Spleen (tissue), 11 donors: ENCODE measurements at regions not wholly inside any gene's neighbourhood (a gene's known extent, or its start where the extent isn't known, plus 50 kb on each side); places are given as distances from the start of the nearest gene placed in this dataset.

ENCODE experiments used
- DNase-seq: peaks from one replicate; pipeline ENCODE4 v3.0.0-alpha.2; 2020
- H3K27ac ChIP-seq, 8 donors: fragments of 200-600 bp; sonication (generic) in 7 of 8; 1 replicate in 4 of 8; 2 replicates in 4 of 8; pipeline versions ENCODE4 v1.5.0 to v1.8.0; 2016 to 2021; ENCODE audit warnings: inconsistent platforms in 4 of 8, mild to moderate bottlenecking in 4 of 8, moderate library complexity in 1 of 8
- H3K27me3 ChIP-seq, 7 donors: fragments of 200-600 bp; sonication (generic) in 6 of 7; replicated peaks in 1 of 7; 1 replicate in 4 of 7; 2 replicates in 3 of 7; pipeline versions ENCODE4 v1.5.0 to v1.8.0; 2016 to 2021; ENCODE audit warnings: inconsistent platforms in 3 of 7, mild to moderate bottlenecking in 1 of 7
- H3K36me3 ChIP-seq, 6 donors: fragments of 200-600 bp; sonication (generic) in 5 of 6; 1 replicate in 4 of 6; 2 replicates in 2 of 6; pipeline versions ENCODE4 v1.5.0 to v1.8.0; 2016 to 2021; ENCODE audit warnings: inconsistent platforms in 2 of 6
- H3K4me1 ChIP-seq, 6 donors: fragments of 200-600 bp; sonication (generic) in 5 of 6; 1 replicate in 3 of 6; 2 replicates in 3 of 6; pipeline versions ENCODE4 v1.5.0 to v1.8.0; 2016 to 2021; ENCODE audit warnings: inconsistent platforms in 3 of 6
- H3K4me3 ChIP-seq, 8 donors: fragments of 200-600 bp; sonication (generic) in 7 of 8; 1 replicate in 4 of 8; 2 replicates in 4 of 8; pipeline versions ENCODE4 v1.5.0 to v1.8.0; 2016 to 2021; ENCODE audit warnings: inconsistent platforms in 4 of 8, mild to moderate bottlenecking in 4 of 8, moderate library complexity in 2 of 8
- H3K9me3 ChIP-seq, 8 donors: fragments of 200-600 bp; sonication (generic) in 7 of 8; 1 replicate in 4 of 8; 2 replicates in 4 of 8; pipeline versions ENCODE4 v1.5.0 to v1.8.0; 2016 to 2021; ENCODE audit warnings: inconsistent platforms in 4 of 8
- POLR2A ChIP-seq, 3 donors: fragments of 450-650 bp; IDR thresholded peaks; one replicate each; pipeline ENCODE4 v1.5.1; 2017; ENCODE audit warnings: antibody characterized with exemption in 3 of 3, mild to moderate bottlenecking in 1 of 3
- POLR2AphosphoS5 ChIP-seq, 3 donors: sonication (generic); formaldehyde crosslinking; IDR thresholded peaks; one replicate each; pipeline ENCODE4 v1.5.1; 2017; ENCODE audit warnings: antibody characterized with exemption in 3 of 3
- WGBS, 5 donors: extraction: QIAGEN DNeasy Blood & Tissue Kit in 3 of 5; methylation state at CpG; one replicate each; pipeline versions ENCODE4 v1.1.5 to v1.1.7; 2013 to 2018; 5-methylcytosine and 5-hydroxymethylcytosine counted together
- intact Hi-C: fragments of 100-400 bp; cut with DNase I; formaldehyde crosslinking; loops from one replicate; pipeline ENCODE4 v1.15.0; 2023; ENCODE audit warnings: low total_unique reads
- TF ChIP-seq, protein P1 (sequence below), 11 experiments: fragments of 200-600 bp in 7 of 11; fragments of 450-650 bp in 4 of 11; sonication (generic) in 4 of 11; IDR thresholded peaks in 8 of 11; conservative IDR thresholded peaks in 3 of 11; 1 replicate in 7 of 11; 2 replicates in 4 of 11; pipeline versions ENCODE4 v1.4.0 to v1.8.0; 2016 to 2021; ENCODE audit warnings: antibody characterized with exemption in 11 of 11, inconsistent platforms in 4 of 11, mild to moderate bottlenecking in 1 of 11
- donor health status: healthy with polysubstance abuse.
- donor health status: DM: no; HTN: no; CAD: no; lungs with moderate emphysema.
- donor health status: DM: no; HTN: no; CAD: no.
- donor health status: Bipolar disorder and iron deficiency.
- donor health status: healthy.
- donor health status: DM: no; HTN: no; CAD: no.
- donor health status: DM: yes; HTN: yes; CAD: no.

DNA sequence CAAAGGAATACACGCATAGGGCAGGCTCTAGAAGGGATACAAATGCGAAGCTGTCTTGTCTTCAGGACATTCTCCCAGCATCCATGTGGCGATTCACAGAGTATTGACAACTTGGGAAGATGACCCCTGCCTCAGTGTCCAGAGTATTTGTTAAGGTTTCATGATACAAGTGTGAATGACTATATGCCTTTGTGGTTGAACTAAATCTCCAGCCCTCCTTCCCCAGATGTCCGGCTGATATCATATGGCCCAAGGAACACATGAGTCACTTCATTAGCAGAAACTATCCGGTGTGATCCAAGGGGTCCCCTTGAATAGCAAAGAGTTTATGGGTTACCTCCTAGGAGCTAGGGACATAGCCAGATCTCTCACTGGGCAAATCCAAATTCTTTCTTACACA is 151.0 kb downstream of the INSIG2 start:
- H3K27me3 ChIP-seq: peaks cover 0 to 60% (median 0%) of the 10 kb centered on the region in 7 donors
- 89 to 96% (median 93%) methylated on average over 5 of the region's 5 CpGs for WGBS, 5 donors
- peaks cover 0 to 8% (median 0%) of the 10 kb centered on the region in 8 donors for H3K9me3 ChIP-seq

DNA sequence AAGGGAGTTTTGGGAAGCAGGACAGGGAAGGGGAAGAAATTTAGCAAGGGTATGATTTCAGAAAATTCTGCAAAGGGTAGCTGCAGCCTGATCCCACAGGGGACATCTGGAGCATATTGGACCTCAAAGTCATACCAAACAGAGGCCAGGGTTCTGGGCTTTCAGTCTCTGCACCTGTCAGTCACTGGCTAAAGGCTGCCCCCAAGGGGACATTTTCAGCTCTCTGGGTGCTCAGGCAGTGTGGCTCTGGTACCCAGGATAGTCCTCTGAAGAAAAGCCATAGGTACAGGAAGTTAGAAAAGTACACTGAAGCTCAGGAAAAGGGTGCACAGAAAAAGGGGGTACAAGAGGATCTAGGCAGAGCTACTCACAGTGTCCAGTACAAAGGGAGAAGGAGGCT is 149.2 kb downstream of the INSIG2 start:
- intact Hi-C loops: no loop called here
- no peaks in the 10 kb centered on the region for H3K36me3 ChIP-seq
- H3K27ac ChIP-seq: no peak overlapping the region
- H3K4me3 ChIP-seq: no peak overlapping the region
- H3K9me3 ChIP-seq: peaks cover 0 to 8% (median 0%) of the 10 kb centered on the region in 8 donors
- TF ChIP-seq POLR2A (IDR thresholded peaks at IDR 0.05): no peak
- no peak for TF ChIP-seq POLR2AphosphoS5 (IDR thresholded peaks at IDR 0.05)
- TF ChIP-seq, protein P1, sequence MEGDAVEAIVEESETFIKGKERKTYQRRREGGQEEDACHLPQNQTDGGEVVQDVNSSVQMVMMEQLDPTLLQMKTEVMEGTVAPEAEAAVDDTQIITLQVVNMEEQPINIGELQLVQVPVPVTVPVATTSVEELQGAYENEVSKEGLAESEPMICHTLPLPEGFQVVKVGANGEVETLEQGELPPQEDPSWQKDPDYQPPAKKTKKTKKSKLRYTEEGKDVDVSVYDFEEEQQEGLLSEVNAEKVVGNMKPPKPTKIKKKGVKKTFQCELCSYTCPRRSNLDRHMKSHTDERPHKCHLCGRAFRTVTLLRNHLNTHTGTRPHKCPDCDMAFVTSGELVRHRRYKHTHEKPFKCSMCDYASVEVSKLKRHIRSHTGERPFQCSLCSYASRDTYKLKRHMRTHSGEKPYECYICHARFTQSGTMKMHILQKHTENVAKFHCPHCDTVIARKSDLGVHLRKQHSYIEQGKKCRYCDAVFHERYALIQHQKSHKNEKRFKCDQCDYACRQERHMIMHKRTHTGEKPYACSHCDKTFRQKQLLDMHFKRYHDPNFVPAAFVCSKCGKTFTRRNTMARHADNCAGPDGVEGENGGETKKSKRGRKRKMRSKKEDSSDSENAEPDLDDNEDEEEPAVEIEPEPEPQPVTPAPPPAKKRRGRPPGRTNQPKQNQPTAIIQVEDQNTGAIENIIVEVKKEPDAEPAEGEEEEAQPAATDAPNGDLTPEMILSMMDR (IDR thresholded peaks at IDR 0.05 in 8 of 11, conservative IDR thresholded peaks at IDR 0.05 in 3 of 11): no peak
- no peaks in the 10 kb centered on the region for H3K4me1 ChIP-seq
- H3K27me3 ChIP-seq: peaks cover 0 to 54% (median 0%) of the 10 kb centered on the region in 7 donors
- DNase-seq: no peak

More for the DNA sequence above, 151.0 kb downstream of the INSIG2 start:
- TF ChIP-seq, protein P1 (IDR thresholded peaks at IDR 0.05 in 8 of 11, conservative IDR thresholded peaks at IDR 0.05 in 3 of 11): no peak
- Histone ChIP-seq H3K36me3 (no peaks in the 10 kb centered on the region), H3K4me1 (no peaks in the 10 kb centered on the region), H3K4me3 (no peak overlapping the region), H3K27ac (no peak overlapping the region)
- DNase-seq: no peak
- intact Hi-C loops: no loop called here

DNA sequence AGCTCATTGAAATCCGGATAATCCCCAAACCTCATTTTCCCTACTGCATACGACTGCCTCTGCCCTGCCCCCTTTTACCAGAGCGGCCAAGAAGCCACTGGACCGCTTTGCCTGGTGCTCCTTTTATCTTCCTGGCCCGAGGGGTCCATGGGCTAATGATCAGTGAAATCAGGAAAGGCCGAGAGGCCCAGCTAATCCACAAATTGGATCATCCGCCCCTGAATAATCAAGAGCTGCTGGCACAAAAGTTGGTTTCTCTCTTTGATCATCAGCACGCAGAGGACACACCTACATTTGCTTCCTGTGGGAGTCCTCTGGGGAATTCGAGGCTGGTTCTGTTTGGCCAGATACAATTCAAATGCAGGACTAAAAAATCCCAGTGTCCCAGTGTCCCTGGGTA is 144.5 kb downstream of the INSIG2 start:
- H3K36me3 ChIP-seq: no peaks in the 10 kb centered on the region
- H3K4me1 ChIP-seq: no peaks in the 10 kb centered on the region
- peaks cover 0 to 56% (median 0%) of the 10 kb centered on the region in 7 donors for H3K27me3 ChIP-seq
- no peaks in the 10 kb centered on the region for H3K9me3 ChIP-seq
- 56 to 70% (median 60%) methylated on average over 8 to 9 of the region's 9 CpGs for WGBS, 5 donors
- no peak for DNase-seq
- intact Hi-C loops: no loop called here
- H3K4me3 ChIP-seq: no peak overlapping the region
- H3K27ac ChIP-seq: no peak overlapping the region
- TF ChIP-seq POLR2AphosphoS5 (IDR thresholded peaks at IDR 0.05) (no peak), POLR2A (IDR thresholded peaks at IDR 0.05) (no peak)
- TF ChIP-seq, protein P1 (IDR thresholded peaks at IDR 0.05 in 8 of 11, conservative IDR thresholded peaks at IDR 0.05 in 3 of 11): no peak

DNA sequence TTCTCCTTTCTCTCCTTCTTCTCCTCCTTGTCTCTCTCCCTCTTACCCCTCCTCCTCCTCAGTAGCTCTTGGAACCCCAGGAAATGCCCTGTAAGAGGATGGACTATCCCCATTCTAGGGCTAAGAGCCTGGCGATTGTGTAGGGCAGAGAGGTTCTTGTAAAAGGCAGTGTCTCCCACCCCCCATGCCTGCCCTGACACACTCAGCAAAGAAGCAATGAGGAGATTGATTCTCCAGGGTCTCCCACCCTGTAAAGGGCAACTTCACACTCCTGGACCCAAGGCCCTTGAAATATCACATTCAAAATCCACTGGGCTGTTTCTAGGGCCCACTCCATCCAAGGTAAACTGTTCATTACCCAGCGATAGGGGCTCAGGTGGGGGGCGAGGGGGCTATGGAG is 144.1 kb downstream of the INSIG2 start:
- Histone ChIP-seq H3K9me3 (no peaks in the 10 kb centered on the region), H3K36me3 (no peaks in the 10 kb centered on the region), H3K27ac (no peak overlapping the region), H3K4me1 (no peaks in the 10 kb centered on the region), H3K4me3 (no peak overlapping the region), H3K27me3 (peaks cover 0 to 51% (median 0%) of the 10 kb centered on the region in 7 donors)
- no peak for TF ChIP-seq POLR2A (IDR thresholded peaks at IDR 0.05)
- TF ChIP-seq, protein P1 (IDR thresholded peaks at IDR 0.05 in 8 of 11, conservative IDR thresholded peaks at IDR 0.05 in 3 of 11): no peak
- TF ChIP-seq POLR2AphosphoS5 (IDR thresholded peaks at IDR 0.05): no peak
- no peak for DNase-seq
- WGBS, 5 donors: 82 to 92% (median 84%) methylated on average over 3 of the region's 3 CpGs
- intact Hi-C loops: no loop called here
